Erythroblast (primary cell): ENCODE measurements at regions not wholly inside any gene's neighbourhood (a gene's known extent, or its start where the extent isn't known, plus 50 kb on each side); places are given as distances from the start of the nearest gene placed in this dataset.

ENCODE experiments used
- GATA1 ChIP-seq: IDR thresholded peaks from 2 replicates; pipeline ENCODE4 v1.6.1; 2011; ENCODE audit warnings: low read depth, mild to moderate bottlenecking, control low read depth, low read length, moderate library complexity
- POLR2A ChIP-seq: IDR thresholded peaks from 2 replicates; pipeline ENCODE4 v1.6.1; 2011; ENCODE audit warnings: mild to moderate bottlenecking, low read length

GRCh38 chr17:77781536-77781935 is 177.0 kb upstream of the TNRC6C start:
- TF ChIP-seq POLR2A (no peak), GATA1 (no peak)
